ENCODE measurements at regions not wholly inside any gene's neighbourhood (a gene's known extent, or its start where the extent isn't known, plus 50 kb on each side); places are given as distances from the start of the nearest gene placed in this dataset.

DNA sequence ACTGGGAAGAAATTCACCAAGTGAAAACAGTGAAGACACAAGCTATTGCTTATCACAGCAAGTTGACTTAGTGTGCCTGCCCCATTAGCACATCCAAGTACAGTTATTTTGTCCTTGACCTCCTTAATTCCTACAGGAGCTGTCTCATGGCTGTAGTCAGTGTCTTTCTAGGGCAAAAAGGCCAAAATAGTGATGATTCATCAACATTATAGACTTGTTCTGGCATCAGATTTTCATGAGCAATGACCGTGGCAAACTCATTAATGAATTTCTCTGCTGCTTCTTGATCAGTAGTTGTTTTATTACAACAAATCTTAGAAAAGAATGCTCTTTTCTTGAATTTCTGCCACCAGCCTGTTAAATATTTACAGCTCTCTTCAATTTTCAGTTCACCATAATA is 1169.3 kb upstream of the DDX18 start:
- DNase-seq (ENCODE audit: low spot score), result no peak

- no peak for DNase-seq (ENCODE audit: low spot score)
Measured at GRCh38 chr2:116668691-116669090, 1145.8 kb upstream of the DDX18 start.

GRCh38 chr2:116669782-116670181 is 1144.7 kb upstream of the DDX18 start:
- peak; percentile 7 for DNase-seq (ENCODE audit: low spot score)

DNA sequence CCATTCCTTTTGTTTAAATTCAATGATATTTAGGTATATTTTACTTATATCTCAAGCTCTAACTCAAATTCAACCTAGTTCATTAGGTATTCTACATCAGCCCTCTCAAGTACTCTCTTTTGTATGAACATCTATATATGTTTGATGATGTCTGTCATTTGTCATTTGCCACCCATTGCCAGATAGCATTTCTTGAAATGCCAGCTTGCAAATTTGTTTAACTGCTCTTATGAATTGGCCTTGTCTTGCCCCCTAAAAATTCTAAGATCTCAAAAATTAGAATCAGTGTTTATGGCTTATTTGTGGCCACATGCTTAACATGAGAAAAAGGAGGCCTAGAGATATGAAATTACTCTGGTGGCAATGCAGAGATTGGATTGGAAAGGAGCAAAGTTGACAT is 1140.3 kb upstream of the DDX18 start:
- no peak for DNase-seq (ENCODE audit: low spot score)

- DNase-seq (ENCODE audit: low spot score), result no peak
Measured at GRCh38 chr2:116676776-116677175, 1137.7 kb upstream of the DDX18 start.

- no peak for DNase-seq (ENCODE audit: low spot score)
Measured at GRCh38 chr2:116680256-116680936, 1134.1 kb upstream of the DDX18 start.

- DNase-seq (ENCODE audit: low spot score), result peak; percentile 56
Measured at GRCh38 chr2:116687371-116687770, 1127.1 kb upstream of the DDX18 start.

- no peak for DNase-seq (ENCODE audit: low spot score)
Measured at GRCh38 chr2:116692988-116693387, 1121.5 kb upstream of the DDX18 start.

- DNase-seq (ENCODE audit: low spot score), result no peak
Measured at GRCh38 chr2:116696223-116696622, 1118.3 kb upstream of the DDX18 start.

DNA sequence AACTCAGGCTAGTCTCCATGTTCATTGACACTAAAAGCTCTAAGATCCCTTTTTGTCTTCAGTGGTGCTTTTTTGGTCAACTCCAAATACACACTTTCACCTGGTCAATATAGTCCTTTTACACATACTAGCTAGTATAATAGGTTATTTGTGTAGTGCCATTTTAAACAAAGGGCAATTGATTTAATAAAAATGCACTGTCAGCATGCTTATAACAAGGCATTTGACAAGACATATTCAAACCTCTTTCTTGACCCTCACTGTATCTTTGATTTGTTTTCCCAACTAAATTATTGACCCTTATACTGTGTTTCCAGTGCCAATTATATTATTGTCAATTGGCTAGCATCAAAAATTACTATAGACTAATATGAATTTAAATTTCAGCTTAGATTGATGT is 1117.6 kb upstream of the DDX18 start:
- no peak for DNase-seq (ENCODE audit: low spot score)

DNA sequence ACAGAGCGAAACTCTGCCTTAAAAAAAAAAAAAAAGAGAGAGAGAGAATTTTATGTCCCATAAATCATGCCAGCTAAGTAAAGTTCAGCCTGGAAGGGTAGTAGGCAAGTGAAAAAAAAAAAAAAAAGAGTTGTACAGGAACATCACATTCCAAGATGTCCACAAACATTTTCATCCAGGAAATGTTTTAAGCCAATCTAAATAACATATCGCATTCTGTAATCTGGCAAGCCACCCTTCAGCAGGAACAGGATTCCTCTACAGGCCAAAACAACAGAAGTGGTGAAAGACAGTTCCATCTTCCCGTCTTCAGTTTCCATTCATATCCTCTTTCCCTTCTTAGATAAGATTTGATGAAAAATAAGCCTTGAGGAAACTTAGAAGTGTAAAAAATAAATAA is 1108.1 kb upstream of the DDX18 start:
- no peak for DNase-seq (ENCODE audit: low spot score)

DNA sequence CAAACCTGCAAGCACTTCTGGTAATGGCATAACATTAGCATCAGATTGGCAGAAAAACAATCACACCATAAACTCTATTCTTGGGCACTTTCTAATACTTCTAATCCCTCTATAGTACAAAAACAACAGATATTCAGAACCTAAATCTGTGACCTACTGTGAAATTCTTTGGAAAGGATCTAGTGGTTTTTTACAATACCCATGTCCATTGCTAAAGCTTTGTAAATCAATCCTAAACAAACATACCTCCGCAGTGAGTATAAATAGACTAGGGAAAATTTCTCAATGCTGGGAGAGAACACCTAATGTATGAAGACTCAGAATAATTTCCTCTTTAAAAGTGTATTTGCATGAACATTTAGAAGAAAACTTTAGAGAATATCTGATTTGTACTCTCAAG is 1098.5 kb upstream of the DDX18 start:
- DNase-seq (ENCODE audit: low spot score), result no peak

DNA sequence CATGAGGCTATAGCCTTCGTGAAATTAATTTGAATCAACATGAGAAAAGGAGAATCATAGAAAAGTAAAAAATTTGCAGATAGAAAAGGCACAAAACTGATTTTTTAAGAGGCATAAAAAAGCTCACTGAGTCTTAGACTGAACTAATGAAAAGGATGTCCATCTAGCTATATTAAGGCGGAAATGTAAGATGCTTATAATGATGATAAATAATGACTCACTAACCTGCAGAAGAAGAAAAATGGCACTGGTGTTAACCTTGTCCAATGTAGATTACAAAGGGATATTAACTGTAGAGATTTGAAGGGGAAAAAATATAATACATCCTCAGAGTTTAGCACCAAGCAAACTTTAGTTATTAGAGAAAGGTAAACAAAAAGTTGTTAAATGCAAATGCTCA is 1098.0 kb upstream of the DDX18 start:
- DNase-seq (ENCODE audit: low spot score), result no peak

DNA sequence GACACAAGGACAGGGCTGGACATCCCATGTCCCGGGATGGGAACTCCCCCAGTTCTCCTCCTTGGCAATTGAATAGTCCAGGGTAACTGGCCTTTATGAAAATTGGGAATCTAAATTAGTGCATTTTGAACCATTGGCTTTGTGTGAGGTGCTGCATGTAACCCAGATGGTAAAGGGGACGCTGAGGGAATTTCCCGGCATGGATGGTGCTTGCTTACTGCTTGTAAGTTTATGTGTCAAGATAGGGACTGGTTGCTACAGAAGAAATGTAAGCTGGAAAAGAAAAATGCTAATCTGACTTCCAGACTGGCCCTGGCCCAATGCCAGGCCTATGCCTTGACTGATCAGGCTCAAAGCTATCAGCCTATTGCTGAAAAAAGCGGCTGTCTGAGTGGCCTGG is 1096.7 kb upstream of the DDX18 start:
- no peak for DNase-seq (ENCODE audit: low spot score)

GRCh38 chr2:116718451-116718850 is 1096.0 kb upstream of the DDX18 start:
- DNase-seq (ENCODE audit: low spot score), result peak; percentile 2

- peak; percentile 48 for DNase-seq (ENCODE audit: low spot score)
Measured at GRCh38 chr2:116719836-116720235, 1094.7 kb upstream of the DDX18 start.

DNA sequence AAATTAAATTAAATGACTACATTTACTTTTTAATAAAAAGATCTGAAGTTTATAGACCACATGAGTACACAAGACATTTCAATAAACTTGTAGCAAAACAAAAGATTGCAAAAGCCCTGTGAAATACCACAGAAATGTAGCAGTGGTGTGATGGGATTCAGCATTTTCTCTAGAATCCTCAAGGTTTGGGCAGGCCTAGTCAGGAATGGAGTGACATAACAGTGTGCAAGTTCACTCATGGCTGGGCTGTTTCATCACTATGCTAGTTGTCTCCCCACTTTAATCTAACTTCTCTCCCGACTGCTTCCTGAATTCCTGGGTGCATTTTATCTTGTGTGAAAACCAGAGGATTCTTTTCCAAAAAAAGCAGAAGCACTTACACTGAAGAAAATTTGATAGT is 1089.9 kb upstream of the DDX18 start:
- DNase-seq (ENCODE audit: low spot score), result no peak

- no peak for DNase-seq (ENCODE audit: low spot score)
Measured at GRCh38 chr2:116732322-116732721, 1082.2 kb upstream of the DDX18 start.

- no peak for DNase-seq (ENCODE audit: low spot score)
Measured at GRCh38 chr2:116733699-116734098, 1080.8 kb upstream of the DDX18 start.

- no peak for DNase-seq (ENCODE audit: low spot score)
Measured at GRCh38 chr2:116737951-116738350, 1076.5 kb upstream of the DDX18 start.

DNA sequence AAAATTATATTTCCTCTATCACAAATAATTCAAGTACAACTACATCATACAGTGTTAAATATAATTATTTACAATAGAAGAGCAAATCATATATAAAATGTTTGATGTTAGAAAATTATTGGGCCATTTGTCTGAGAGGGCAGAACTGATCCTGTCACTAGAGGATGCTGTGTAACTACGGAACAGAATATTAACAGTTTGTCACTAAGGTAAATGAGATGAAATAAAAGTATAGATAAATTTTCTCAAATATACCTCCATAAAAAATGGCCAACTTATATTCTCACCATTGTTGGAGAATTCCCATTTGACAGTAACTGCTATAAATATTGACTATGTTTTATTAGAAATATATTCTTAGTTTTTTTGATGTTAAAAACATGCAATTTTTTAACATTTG is 1067.4 kb upstream of the DDX18 start:
- DNase-seq (ENCODE audit: low spot score), result peak; percentile 8

- no peak for DNase-seq (ENCODE audit: low spot score)
Measured at GRCh38 chr2:116749994-116750393, 1064.5 kb upstream of the DDX18 start.

DNA sequence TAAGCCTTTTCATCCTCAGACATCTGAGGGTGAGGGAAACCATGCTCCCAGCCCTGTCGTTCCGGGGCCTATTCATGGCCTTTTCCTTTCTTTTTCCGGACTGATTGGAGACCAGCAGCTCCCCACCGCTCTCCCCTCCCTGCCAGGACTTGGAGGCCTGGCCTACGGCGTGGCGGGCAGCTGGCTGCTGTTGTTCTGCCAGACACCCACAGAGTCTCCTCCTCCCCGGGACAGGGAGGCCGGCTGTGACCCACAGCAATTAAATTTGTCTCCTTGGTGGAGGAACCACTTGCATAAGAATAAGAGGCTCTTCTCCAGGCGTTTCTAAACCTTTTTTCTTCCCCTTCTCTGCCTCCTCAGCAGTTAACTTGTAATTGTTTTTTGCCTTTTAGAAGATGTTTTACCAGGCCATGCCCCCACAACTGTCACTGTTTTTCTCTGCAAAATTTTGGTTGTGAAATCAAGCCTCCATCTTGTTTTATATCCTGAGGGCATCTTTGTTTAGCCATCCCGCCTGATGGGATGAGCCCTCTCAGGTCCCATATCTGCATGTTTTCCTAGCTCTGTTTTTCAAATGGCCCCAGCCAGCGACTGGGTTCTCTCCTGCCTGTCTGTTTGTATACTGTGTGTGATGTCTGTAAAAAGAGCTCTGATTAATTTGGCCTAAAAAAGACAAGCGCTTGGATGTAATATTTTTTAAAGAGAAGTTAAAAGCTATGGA is 1060.0 kb upstream of the DDX18 start:
- no peak for DNase-seq (ENCODE audit: low spot score)

GRCh38 chr2:116761864-116762263 is 1052.6 kb upstream of the DDX18 start:
- DNase-seq (ENCODE audit: low spot score), result no peak
